ENCODE measurements at regions not wholly inside any gene's neighbourhood (a gene's known extent, or its start where the extent isn't known, plus 50 kb on each side); places are given as distances from the start of the nearest gene placed in this dataset.

DNA sequence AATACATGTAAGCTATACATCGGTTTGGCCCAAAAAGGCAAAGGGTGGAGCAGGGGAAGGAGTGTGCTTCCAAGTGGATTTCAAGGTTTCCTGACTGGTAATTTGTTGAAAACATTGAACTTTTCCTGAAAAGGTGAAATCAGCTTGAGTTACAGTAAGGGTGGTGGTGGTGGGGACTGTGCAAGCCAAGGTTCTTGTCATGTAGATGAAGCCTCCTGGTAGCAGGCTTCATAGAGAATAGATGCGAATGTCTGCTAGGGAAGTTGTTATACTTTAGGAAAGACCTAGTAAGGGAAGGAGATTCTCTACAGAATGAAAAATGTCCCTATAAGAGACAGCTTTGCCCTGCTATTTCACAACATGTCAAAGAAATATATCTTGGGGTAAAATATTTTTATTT is 528.2 kb upstream of the CBLB start:
- TF ChIP-seq CTCF (IDR thresholded peaks at IDR 0.05; ENCODE audit: extremely low read depth, missing control alignments): no peak
- no peak for DNase-seq (ENCODE audit: low spot score)

DNA sequence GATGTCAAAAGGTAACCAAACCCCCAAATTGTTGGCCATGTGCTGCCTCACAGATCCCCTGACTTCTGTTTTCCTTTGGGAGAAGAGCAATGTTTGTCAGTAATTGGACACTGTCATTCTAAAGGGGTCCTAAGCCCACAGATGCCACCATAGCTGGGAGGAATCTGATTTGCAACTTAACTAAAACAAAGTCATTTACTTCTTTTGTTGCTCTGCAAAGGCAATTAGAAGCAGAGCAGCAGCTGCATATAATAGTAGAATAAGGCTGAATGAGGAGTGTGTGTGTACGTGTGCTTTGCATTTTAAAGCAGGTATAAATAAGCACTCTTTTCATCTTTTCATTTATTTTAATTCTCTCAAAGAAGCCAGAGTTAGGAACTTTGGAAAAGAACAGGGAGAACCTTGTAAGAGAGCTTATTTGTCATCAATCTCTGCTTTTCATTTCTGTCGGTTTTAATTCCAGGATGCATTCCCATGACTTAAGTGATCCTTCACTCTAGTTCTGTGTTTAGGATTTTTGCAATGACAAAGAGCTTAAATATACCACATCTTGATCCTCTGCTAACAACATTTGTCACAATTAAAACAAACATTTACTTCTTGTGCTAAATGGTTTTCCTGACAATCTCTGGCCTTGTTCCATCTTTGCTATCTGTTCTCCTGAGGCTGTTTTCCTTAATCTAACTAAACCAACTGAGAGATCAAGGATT is 530.2 kb upstream of the CBLB start:
- DNase-seq (ENCODE audit: low spot score): no peak
- TF ChIP-seq CTCF (IDR thresholded peaks at IDR 0.05; ENCODE audit: extremely low read depth, missing control alignments): no peak

GRCh38 chr3:106399761-106400160 is 530.9 kb upstream of the CBLB start:
- no peak for DNase-seq (ENCODE audit: low spot score)

DNA sequence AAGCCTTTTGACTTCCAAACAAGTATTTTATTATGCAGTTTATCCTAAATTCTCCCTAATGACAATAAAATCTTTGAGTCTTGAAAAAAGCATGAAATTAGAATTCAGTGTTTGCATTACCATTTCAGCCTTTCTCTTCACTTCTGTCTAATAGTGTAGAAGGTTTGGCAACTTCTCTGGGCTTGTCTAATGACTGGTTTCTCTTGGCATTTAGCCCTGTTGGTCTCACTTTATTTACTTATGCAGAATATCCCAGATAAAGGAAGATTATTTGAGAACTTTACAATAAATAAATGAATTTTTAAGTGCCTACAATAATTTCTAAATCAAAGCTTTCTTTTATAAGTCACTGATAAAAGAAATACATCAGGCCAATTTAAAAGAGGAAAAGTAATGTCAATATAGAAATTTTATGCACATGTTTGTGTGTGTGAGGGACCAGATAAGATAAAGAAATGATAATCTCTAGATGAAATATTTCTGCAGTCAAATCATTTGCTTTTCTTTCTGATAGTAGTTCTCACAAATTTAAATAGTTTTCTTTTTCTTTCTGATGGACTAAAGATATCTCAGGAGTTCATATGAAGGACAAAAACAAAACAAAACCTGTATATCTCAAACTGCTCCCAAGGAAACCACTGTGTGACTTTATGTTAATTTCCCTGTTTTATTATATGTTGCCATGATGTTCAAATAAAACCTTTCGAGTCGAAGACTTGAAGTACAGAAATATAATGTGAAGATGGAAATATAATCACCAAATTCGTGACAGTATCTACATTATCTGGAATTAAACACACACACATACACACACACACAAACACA is 533.1 kb upstream of the CBLB start:
- DNase-seq (ENCODE audit: low spot score): no peak
- TF ChIP-seq CTCF (IDR thresholded peaks at IDR 0.05; ENCODE audit: extremely low read depth, missing control alignments): no peak

More at GRCh38 chr3:106399761-106400160, 530.9 kb upstream of the CBLB start:
- TF ChIP-seq CTCF (IDR thresholded peaks at IDR 0.05; ENCODE audit: extremely low read depth, missing control alignments): no peak

DNA sequence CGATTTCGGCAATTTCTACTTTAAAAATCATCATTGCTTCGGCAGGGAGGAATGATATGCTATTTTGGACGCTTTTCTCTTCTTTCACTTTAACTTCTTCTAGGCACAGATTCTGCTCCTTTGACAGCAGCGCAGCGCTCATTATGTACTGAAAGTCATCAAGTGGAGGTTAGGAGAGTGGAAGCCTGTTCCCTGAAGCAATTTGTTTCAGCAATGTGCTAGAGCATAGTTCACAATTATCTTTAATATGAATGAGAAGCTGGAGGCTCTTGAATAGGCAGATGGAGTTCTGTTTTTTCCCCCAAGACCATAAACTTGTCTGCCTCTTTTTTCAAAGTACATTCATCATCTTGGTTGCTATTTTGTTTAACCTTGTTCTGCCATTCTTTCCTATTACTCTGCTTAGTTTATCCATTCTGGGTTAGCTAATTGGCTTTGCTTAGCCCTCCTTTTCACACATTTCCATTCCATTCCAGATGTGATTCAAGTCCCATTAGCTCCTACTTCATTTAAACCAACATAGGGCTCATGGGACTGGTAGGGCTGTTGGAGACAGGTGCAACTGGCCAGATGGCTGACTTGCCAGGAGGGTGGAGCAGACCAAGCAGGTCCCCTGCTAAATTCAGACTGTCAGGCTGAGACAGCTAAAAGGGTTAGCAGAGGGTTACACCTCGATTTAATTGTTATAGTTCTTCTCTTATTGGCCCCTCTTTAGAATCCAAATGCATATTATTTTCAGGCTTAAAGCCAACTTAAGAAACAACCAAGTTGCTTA is 534.7 kb upstream of the CBLB start:
- TF ChIP-seq CTCF (IDR thresholded peaks at IDR 0.05; ENCODE audit: extremely low read depth, missing control alignments): no peak

GRCh38 chr3:106413683-106414082 is 544.9 kb upstream of the CBLB start:
- no peak for DNase-seq (ENCODE audit: low spot score)
- no peak for TF ChIP-seq CTCF (IDR thresholded peaks at IDR 0.05; ENCODE audit: extremely low read depth, missing control alignments)

More for the DNA sequence above, 534.7 kb upstream of the CBLB start:
- no peak for DNase-seq (ENCODE audit: low spot score)

Measured in GM20000 (cell line).